ENCODE measurements at regions not wholly inside any gene's neighbourhood (a gene's known extent, or its start where the extent isn't known, plus 50 kb on each side); places are given as distances from the start of the nearest gene placed in this dataset.

- no peak for DNase-seq (ENCODE audit: low read depth)
- TF ChIP-seq CTCF (IDR thresholded peaks at IDR 0.05; ENCODE audit: low read depth, low read length, missing control alignments) = no peak
- no peak overlapping the region for H3K4me3 ChIP-seq (ENCODE audit: low read depth, low read length)
Measured at GRCh38 chr7:79666472-79666871, 213.0 kb upstream of the MAGI2 start.

GRCh38 chr7:79664884-79665676, 211.6 kb upstream of the MAGI2 start:
- no peak for DNase-seq (ENCODE audit: low read depth)
- no peak overlapping the region for H3K4me3 ChIP-seq (ENCODE audit: low read depth, low read length)
- no peak for TF ChIP-seq CTCF (IDR thresholded peaks at IDR 0.05; ENCODE audit: low read depth, low read length, missing control alignments)

- no peak overlapping the region for H3K4me3 ChIP-seq (ENCODE audit: low read depth, low read length)
Measured at GRCh38 chr7:79658304-79658703, 204.8 kb upstream of the MAGI2 start.

GRCh38 chr7:79653136-79653631, 199.7 kb upstream of the MAGI2 start:
- no peak for TF ChIP-seq CTCF (IDR thresholded peaks at IDR 0.05; ENCODE audit: low read depth, low read length, missing control alignments)
- no peak for DNase-seq (ENCODE audit: low read depth)
- H3K4me3 ChIP-seq (ENCODE audit: low read depth, low read length) = no peak overlapping the region

More at GRCh38 chr7:79658304-79658703, 204.8 kb upstream of the MAGI2 start:
- DNase-seq (ENCODE audit: low read depth) = no peak
- no peak for TF ChIP-seq CTCF (IDR thresholded peaks at IDR 0.05; ENCODE audit: low read depth, low read length, missing control alignments)

GRCh38 chr7:79652619-79653018, 199.2 kb upstream of the MAGI2 start:
- no peak for TF ChIP-seq CTCF (IDR thresholded peaks at IDR 0.05; ENCODE audit: low read depth, low read length, missing control alignments)
- H3K4me3 ChIP-seq (ENCODE audit: low read depth, low read length) = no peak overlapping the region
- DNase-seq (ENCODE audit: low read depth) = no peak

GRCh38 chr7:79647711-79648110, 194.2 kb upstream of the MAGI2 start:
- no peak for DNase-seq (ENCODE audit: low read depth)

More at GRCh38 chr7:79647711-79648110, 194.2 kb upstream of the MAGI2 start:
- TF ChIP-seq CTCF (IDR thresholded peaks at IDR 0.05; ENCODE audit: low read depth, low read length, missing control alignments) = no peak
- H3K4me3 ChIP-seq (ENCODE audit: low read depth, low read length) = no peak overlapping the region
